Panc1 (cell line): ENCODE measurements at regions not wholly inside any gene's neighbourhood (a gene's known extent, or its start where the extent isn't known, plus 50 kb on each side); places are given as distances from the start of the nearest gene placed in this dataset.

Experiments used
- CTCF ChIP-seq: fragments of 450-650 bp; IDR thresholded peaks from 2 replicates; pipeline ENCODE4 v1.5.1; 2017; ENCODE audit warnings: mild to moderate bottlenecking
- POLR2AphosphoS5 ChIP-seq: IDR thresholded peaks from 2 replicates; pipeline ENCODE4 v1.6.1; 2012; ENCODE audit warnings: mild to moderate bottlenecking, low read depth, low read length, moderate library complexity
- REST ChIP-seq, 2 experiments: IDR thresholded peaks; 2 replicates each; pipeline ENCODE4 v1.6.1; 2011 to 2012; ENCODE audit warnings: low read depth in 2 of 2, control low read depth in 1 of 2, low read length in 1 of 2, mild to moderate bottlenecking in 1 of 2, moderate library complexity in 1 of 2; ENCODE audit not compliant: insufficient read depth in 1 of 2
- SIN3A ChIP-seq: IDR thresholded peaks from 2 replicates; pipeline ENCODE4 v1.6.1; 2012; ENCODE audit warnings: low read depth, mild to moderate bottlenecking, low read length, moderate library complexity, borderline replicate concordance; ENCODE audit not compliant: insufficient read depth

- no peak for TF ChIP-seq CTCF
- no peak for TF ChIP-seq POLR2AphosphoS5
- TF ChIP-seq REST (IDR thresholded peaks at IDR 0.05; ENCODE audit: insufficient read depth in 1 of 2, low read depth in 2 of 2, low read length in 1 of 2) = no peak
- no peak for TF ChIP-seq SIN3A
Observed at GRCh38 chr13:50369646-50370045, 354.4 kb downstream of the KCNRG start.
